ENCODE measurements at regions not wholly inside any gene's neighbourhood (a gene's known extent, or its start where the extent isn't known, plus 50 kb on each side); places are given as distances from the start of the nearest gene placed in this dataset.

- Histone ChIP-seq H3K4me1 (replicated peaks) (no peaks in the 10 kb centered on the region), H3K27ac (no peak overlapping the region), H3K36me3 (no peaks in the 10 kb centered on the region), H3K27me3 (replicated peaks) (no peaks in the 10 kb centered on the region), H3K4me3 (no peak overlapping the region), H3K9me3 (replicated peaks) (no peaks in the 10 kb centered on the region)
- no peak for DNase-seq (ENCODE audit: low read depth in 1 of 2, low spot score in 2 of 2)
Observed at GRCh38 chr3:86239946-86240345, 751.0 kb downstream of the VGLL3 start.

- no peak for DNase-seq (ENCODE audit: low read depth in 1 of 2, low spot score in 2 of 2)
- Histone ChIP-seq H3K4me3 (no peak overlapping the region), H3K4me1 (replicated peaks) (no peaks in the 10 kb centered on the region), H3K27ac (no peak overlapping the region), H3K9me3 (replicated peaks) (no peaks in the 10 kb centered on the region), H3K36me3 (no peaks in the 10 kb centered on the region), H3K27me3 (replicated peaks) (no peaks in the 10 kb centered on the region)
Observed at GRCh38 chr3:86234506-86235254, 756.3 kb downstream of the VGLL3 start.

- Histone ChIP-seq H3K36me3 (no peaks in the 10 kb centered on the region), H3K4me1 (replicated peaks) (no peaks in the 10 kb centered on the region), H3K27me3 (replicated peaks) (no peaks in the 10 kb centered on the region), H3K9me3 (replicated peaks) (no peaks in the 10 kb centered on the region), H3K4me3 (no peak overlapping the region), H3K27ac (no peak overlapping the region)
- no peak for DNase-seq (ENCODE audit: low read depth in 1 of 2, low spot score in 2 of 2)
Observed at GRCh38 chr3:86230762-86231161, 760.2 kb downstream of the VGLL3 start.

- H3K4me1 ChIP-seq (replicated peaks): no peaks in the 10 kb centered on the region
- H3K4me3 ChIP-seq: no peak overlapping the region
- no peaks in the 10 kb centered on the region for H3K9me3 ChIP-seq (replicated peaks)
- H3K27ac ChIP-seq: no peak overlapping the region
- DNase-seq (ENCODE audit: low read depth in 1 of 2, low spot score in 2 of 2): no peak
- no peaks in the 10 kb centered on the region for H3K36me3 ChIP-seq
- no peaks in the 10 kb centered on the region for H3K27me3 ChIP-seq (replicated peaks)
Observed at GRCh38 chr3:86229775-86230094, 761.2 kb downstream of the VGLL3 start.

GRCh38 chr3:86229086-86229774 lies 761.7 kb downstream of the VGLL3 start:
- H3K27me3 ChIP-seq (replicated peaks): no peaks in the 10 kb centered on the region
- no peaks in the 10 kb centered on the region for H3K36me3 ChIP-seq
- DNase-seq (ENCODE audit: low read depth in 1 of 2, low spot score in 2 of 2): no peak
- H3K4me3 ChIP-seq: no peak overlapping the region
- H3K4me1 ChIP-seq (replicated peaks): no peaks in the 10 kb centered on the region
- no peaks in the 10 kb centered on the region for H3K9me3 ChIP-seq (replicated peaks)
- no peak overlapping the region for H3K27ac ChIP-seq

- Histone ChIP-seq H3K4me3 (no peak overlapping the region), H3K36me3 (no peaks in the 10 kb centered on the region), H3K27ac (no peak overlapping the region), H3K9me3 (replicated peaks) (no peaks in the 10 kb centered on the region), H3K4me1 (replicated peaks) (no peaks in the 10 kb centered on the region), H3K27me3 (replicated peaks) (no peaks in the 10 kb centered on the region)
- DNase-seq (ENCODE audit: low read depth in 1 of 2, low spot score in 2 of 2): no peak
Observed at GRCh38 chr3:86228101-86228500, 762.8 kb downstream of the VGLL3 start.

GRCh38 chr3:86225461-86225860 lies 765.5 kb downstream of the VGLL3 start:
- Histone ChIP-seq H3K36me3 (no peaks in the 10 kb centered on the region), H3K4me1 (replicated peaks) (no peaks in the 10 kb centered on the region), H3K9me3 (replicated peaks) (no peaks in the 10 kb centered on the region), H3K27ac (no peak overlapping the region), H3K4me3 (no peak overlapping the region), H3K27me3 (replicated peaks) (no peaks in the 10 kb centered on the region)
- no peak for DNase-seq (ENCODE audit: low read depth in 1 of 2, low spot score in 2 of 2)

- Histone ChIP-seq H3K4me3 (no peak overlapping the region), H3K4me1 (replicated peaks) (no peaks in the 10 kb centered on the region), H3K27ac (no peak overlapping the region), H3K36me3 (no peaks in the 10 kb centered on the region), H3K27me3 (replicated peaks) (no peaks in the 10 kb centered on the region), H3K9me3 (replicated peaks) (no peaks in the 10 kb centered on the region)
- no peak for DNase-seq (ENCODE audit: low read depth in 1 of 2, low spot score in 2 of 2)
Observed at GRCh38 chr3:86221601-86222000, 769.3 kb downstream of the VGLL3 start.

GRCh38 chr3:86208772-86209171 lies 782.2 kb downstream of the VGLL3 start:
- H3K4me1 ChIP-seq (replicated peaks): no peaks in the 10 kb centered on the region
- H3K36me3 ChIP-seq: no peaks in the 10 kb centered on the region
- no peak overlapping the region for H3K4me3 ChIP-seq
- no peak for DNase-seq (ENCODE audit: low read depth in 1 of 2, low spot score in 2 of 2)
- H3K27me3 ChIP-seq (replicated peaks): no peaks in the 10 kb centered on the region
- no peak overlapping the region for H3K27ac ChIP-seq
- no peaks in the 10 kb centered on the region for H3K9me3 ChIP-seq (replicated peaks)

GRCh38 chr3:86182606-86183005 lies 808.3 kb downstream of the VGLL3 start:
- no peaks in the 10 kb centered on the region for H3K9me3 ChIP-seq (replicated peaks)
- no peak overlapping the region for H3K27ac ChIP-seq
- H3K4me3 ChIP-seq: no peak overlapping the region
- H3K4me1 ChIP-seq (replicated peaks): no peaks in the 10 kb centered on the region
- DNase-seq (ENCODE audit: low read depth in 1 of 2, low spot score in 2 of 2): no peak
- no peaks in the 10 kb centered on the region for H3K27me3 ChIP-seq (replicated peaks)
- no peaks in the 10 kb centered on the region for H3K36me3 ChIP-seq

- Histone ChIP-seq H3K4me1 (replicated peaks) (no peaks in the 10 kb centered on the region), H3K27ac (no peak overlapping the region)
- DNase-seq (ENCODE audit: low read depth in 1 of 2, low spot score in 2 of 2): no peak
Observed at GRCh38 chr3:86180696-86181095, 810.3 kb downstream of the VGLL3 start.

GRCh38 chr3:86178095-86178494 lies 812.9 kb downstream of the VGLL3 start:
- Histone ChIP-seq H3K4me1 (replicated peaks) (no peaks in the 10 kb centered on the region), H3K27me3 (replicated peaks) (no peaks in the 10 kb centered on the region), H3K36me3 (no peaks in the 10 kb centered on the region)

More at GRCh38 chr3:86180696-86181095, 810.3 kb downstream of the VGLL3 start:
- Histone ChIP-seq H3K4me3 (no peak overlapping the region), H3K36me3 (no peaks in the 10 kb centered on the region), H3K27me3 (replicated peaks) (no peaks in the 10 kb centered on the region), H3K9me3 (replicated peaks) (no peaks in the 10 kb centered on the region)

GRCh38 chr3:86176445-86176784 lies 814.5 kb downstream of the VGLL3 start:
- Histone ChIP-seq H3K36me3 (no peaks in the 10 kb centered on the region), H3K27me3 (replicated peaks) (no peaks in the 10 kb centered on the region), H3K4me3 (no peak overlapping the region), H3K4me1 (replicated peaks) (no peaks in the 10 kb centered on the region), H3K27ac (no peak overlapping the region), H3K9me3 (replicated peaks) (no peaks in the 10 kb centered on the region)
- no peak for DNase-seq (ENCODE audit: low read depth in 1 of 2, low spot score in 2 of 2)

More at GRCh38 chr3:86178095-86178494, 812.9 kb downstream of the VGLL3 start:
- Histone ChIP-seq H3K27ac (no peak overlapping the region), H3K9me3 (replicated peaks) (no peaks in the 10 kb centered on the region), H3K4me3 (no peak overlapping the region)
- DNase-seq (ENCODE audit: low read depth in 1 of 2, low spot score in 2 of 2): no peak

GRCh38 chr3:86175593-86176444 lies 815.1 kb downstream of the VGLL3 start:
- DNase-seq (ENCODE audit: low read depth in 1 of 2, low spot score in 2 of 2): no peak
- Histone ChIP-seq H3K27me3 (replicated peaks) (no peaks in the 10 kb centered on the region), H3K4me1 (replicated peaks) (no peaks in the 10 kb centered on the region)

More at GRCh38 chr3:86175593-86176444, 815.1 kb downstream of the VGLL3 start:
- no peak overlapping the region for H3K27ac ChIP-seq
- no peaks in the 10 kb centered on the region for H3K36me3 ChIP-seq
- no peak overlapping the region for H3K4me3 ChIP-seq
- H3K9me3 ChIP-seq (replicated peaks): no peaks in the 10 kb centered on the region

All from SJSA1 (cell line).